ENCODE measurements at regions not wholly inside any gene's neighbourhood (a gene's known extent, or its start where the extent isn't known, plus 50 kb on each side); places are given as distances from the start of the nearest gene placed in this dataset.

DNA sequence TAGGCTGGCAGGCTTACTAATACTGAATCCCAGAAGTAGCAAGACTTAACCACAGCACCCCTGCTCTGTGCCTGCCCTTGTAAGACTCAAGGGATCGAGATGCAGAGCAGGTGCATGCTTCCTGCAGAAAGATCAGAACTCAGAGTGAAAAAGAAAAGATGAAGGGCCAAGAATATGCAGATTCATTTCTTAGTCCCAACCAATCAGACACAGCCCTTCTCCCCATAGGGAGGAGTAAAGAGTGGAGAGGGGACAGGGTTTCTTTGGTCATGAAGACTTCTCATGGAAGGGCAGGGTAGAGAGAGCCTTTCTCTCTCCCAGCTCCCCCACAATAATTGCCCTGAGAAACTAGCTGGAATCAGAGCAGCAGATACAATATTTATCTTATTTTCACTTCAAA is 105.6 kb upstream of the MB21D2 start:
- TF ChIP-seq, protein P1, sequence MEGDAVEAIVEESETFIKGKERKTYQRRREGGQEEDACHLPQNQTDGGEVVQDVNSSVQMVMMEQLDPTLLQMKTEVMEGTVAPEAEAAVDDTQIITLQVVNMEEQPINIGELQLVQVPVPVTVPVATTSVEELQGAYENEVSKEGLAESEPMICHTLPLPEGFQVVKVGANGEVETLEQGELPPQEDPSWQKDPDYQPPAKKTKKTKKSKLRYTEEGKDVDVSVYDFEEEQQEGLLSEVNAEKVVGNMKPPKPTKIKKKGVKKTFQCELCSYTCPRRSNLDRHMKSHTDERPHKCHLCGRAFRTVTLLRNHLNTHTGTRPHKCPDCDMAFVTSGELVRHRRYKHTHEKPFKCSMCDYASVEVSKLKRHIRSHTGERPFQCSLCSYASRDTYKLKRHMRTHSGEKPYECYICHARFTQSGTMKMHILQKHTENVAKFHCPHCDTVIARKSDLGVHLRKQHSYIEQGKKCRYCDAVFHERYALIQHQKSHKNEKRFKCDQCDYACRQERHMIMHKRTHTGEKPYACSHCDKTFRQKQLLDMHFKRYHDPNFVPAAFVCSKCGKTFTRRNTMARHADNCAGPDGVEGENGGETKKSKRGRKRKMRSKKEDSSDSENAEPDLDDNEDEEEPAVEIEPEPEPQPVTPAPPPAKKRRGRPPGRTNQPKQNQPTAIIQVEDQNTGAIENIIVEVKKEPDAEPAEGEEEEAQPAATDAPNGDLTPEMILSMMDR (IDR thresholded peaks at IDR 0.05; ENCODE audit: low read depth, low read length) = no peak
- Histone ChIP-seq H3K9me3 (ENCODE audit: low read depth) (no peaks in the 10 kb centered on the region), H3K27ac (no peak overlapping the region), H3K27me3 (no peaks in the 10 kb centered on the region), H3K4me3 (no peak overlapping the region), H3K4me1 (ENCODE audit: low read depth) (peaks cover 6% of the 10 kb centered on the region), H3K36me3 (no peaks in the 10 kb centered on the region)
- no peak for DNase-seq (ENCODE audit: low read depth in 1 of 2, low spot score in 1 of 2)

DNA sequence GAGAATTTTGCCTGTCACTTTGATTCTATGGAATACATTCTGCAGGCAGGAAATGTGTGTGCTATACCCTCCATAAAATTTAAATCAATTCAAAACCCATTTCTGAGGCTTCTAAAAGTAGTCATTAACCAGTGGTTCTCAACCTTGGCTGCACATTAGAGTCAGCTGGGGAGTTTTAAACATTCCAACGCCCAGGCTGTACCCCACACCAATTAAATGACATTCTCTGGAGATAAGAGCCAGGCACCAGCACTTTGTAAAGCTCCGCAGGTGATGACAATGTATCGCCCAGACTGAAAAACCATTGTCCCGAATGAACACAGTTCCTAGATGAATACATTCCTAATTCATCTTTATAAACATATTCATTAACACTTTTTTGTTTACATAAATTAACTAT is 110.6 kb upstream of the MB21D2 start:
- TF ChIP-seq, protein P1 (IDR thresholded peaks at IDR 0.05; ENCODE audit: low read depth, low read length) = no peak
- no peak overlapping the region for H3K4me3 ChIP-seq
- DNase-seq (ENCODE audit: low read depth in 1 of 2, low spot score in 1 of 2) = peak in 1 of 2 donors; percentile 65
- no peaks in the 10 kb centered on the region for H3K9me3 ChIP-seq (ENCODE audit: low read depth)
- peaks cover 10% of the 10 kb centered on the region for H3K4me1 ChIP-seq (ENCODE audit: low read depth)
- no peak overlapping the region for H3K27ac ChIP-seq
- H3K27me3 ChIP-seq = peaks cover 12% of the 10 kb centered on the region
- H3K36me3 ChIP-seq = no peaks in the 10 kb centered on the region

DNA sequence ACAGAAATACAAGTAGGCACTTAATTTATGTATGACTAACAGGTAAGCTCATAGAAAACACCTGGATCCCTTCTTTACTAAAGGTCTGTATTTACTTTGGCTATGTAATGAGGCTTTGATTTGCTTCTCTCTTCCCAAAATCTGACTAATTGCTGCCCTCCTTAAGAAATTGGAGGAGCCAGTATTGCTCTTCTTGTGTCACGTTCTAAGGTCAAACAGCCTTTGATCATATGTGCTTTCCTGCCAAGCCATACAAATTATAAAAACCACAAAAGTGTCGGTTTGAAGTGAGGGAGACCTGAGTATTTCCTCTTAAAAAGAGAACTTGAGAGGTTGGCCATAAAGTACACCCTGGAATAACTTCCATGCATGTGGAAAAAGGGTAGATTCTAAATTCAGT is 112.1 kb upstream of the MB21D2 start:
- DNase-seq (ENCODE audit: low read depth in 1 of 2, low spot score in 1 of 2) = no peak
- no peaks in the 10 kb centered on the region for H3K9me3 ChIP-seq (ENCODE audit: low read depth)
- H3K4me3 ChIP-seq = no peak overlapping the region
- TF ChIP-seq, protein P1 (IDR thresholded peaks at IDR 0.05; ENCODE audit: low read depth, low read length) = no peak
- peaks cover 17% of the 10 kb centered on the region for H3K27me3 ChIP-seq
- no peaks in the 10 kb centered on the region for H3K36me3 ChIP-seq
- H3K4me1 ChIP-seq (ENCODE audit: low read depth) = peaks cover 10% of the 10 kb centered on the region
- H3K27ac ChIP-seq = no peak overlapping the region

DNA sequence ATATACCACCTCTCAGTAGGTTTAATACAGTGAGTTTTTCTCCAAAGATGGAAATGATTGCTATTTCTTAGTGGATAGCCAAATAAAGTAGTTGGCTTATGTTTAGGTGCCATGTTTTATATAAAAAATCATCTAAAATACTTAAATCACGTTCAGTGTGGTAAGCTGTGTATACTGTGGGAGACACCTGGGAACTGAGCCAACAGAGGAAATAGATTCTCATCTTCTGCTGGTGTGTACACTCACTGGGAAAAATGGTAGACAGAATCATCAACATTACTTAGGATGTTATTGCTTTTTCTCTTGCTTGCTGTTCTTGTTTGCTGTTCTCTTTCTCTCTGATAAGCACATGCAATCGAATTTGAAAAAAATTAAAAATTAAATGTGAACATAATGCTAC is 112.6 kb upstream of the MB21D2 start:
- H3K27me3 ChIP-seq = peaks cover 20% of the 10 kb centered on the region
- H3K4me3 ChIP-seq = no peak overlapping the region
- DNase-seq (ENCODE audit: low read depth in 1 of 2, low spot score in 1 of 2) = peak in 1 of 2 donors; percentile 57
- peaks cover 10% of the 10 kb centered on the region for H3K4me1 ChIP-seq (ENCODE audit: low read depth)
- no peaks in the 10 kb centered on the region for H3K36me3 ChIP-seq
- no peak overlapping the region for H3K27ac ChIP-seq
- H3K9me3 ChIP-seq (ENCODE audit: low read depth) = no peaks in the 10 kb centered on the region
- TF ChIP-seq, protein P1 (IDR thresholded peaks at IDR 0.05; ENCODE audit: low read depth, low read length) = no peak

DNA sequence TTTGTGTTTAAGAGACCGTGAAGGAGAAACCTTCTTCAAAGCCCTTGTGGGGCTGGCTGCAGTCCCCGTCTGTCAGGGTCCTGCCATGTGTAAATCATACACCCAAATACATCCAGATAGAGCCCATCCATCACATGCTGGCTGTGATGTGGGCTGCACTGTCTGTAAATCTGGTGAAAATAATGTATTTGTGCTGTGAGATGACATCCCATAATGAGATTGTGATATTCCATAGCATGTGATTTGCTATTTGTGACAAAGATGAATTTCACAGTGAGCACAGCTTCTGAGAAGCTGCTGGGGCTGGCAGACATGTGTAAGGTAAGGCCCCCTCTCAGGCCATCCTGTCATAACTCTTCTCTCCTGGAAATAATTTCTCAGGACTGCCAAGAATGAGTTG is 114.3 kb upstream of the MB21D2 start:
- no peak for DNase-seq (ENCODE audit: low read depth in 1 of 2, low spot score in 1 of 2)
- TF ChIP-seq, protein P1 (IDR thresholded peaks at IDR 0.05; ENCODE audit: low read depth, low read length) = no peak
- Histone ChIP-seq H3K9me3 (ENCODE audit: low read depth) (no peaks in the 10 kb centered on the region), H3K36me3 (no peaks in the 10 kb centered on the region), H3K27ac (no peak overlapping the region), H3K27me3 (peaks cover 26% of the 10 kb centered on the region), H3K4me3 (no peak overlapping the region), H3K4me1 (ENCODE audit: low read depth) (peaks cover 10% of the 10 kb centered on the region)
